ENCODE measurements at regions not wholly inside any gene's neighbourhood (a gene's known extent, or its start where the extent isn't known, plus 50 kb on each side); places are given as distances from the start of the nearest gene placed in this dataset.
"Not testable (repeated sequence)": the region's sequence is repeated elsewhere in the genome, so short reads cannot be mapped to it uniquely, and the experiment has no call there.

- intact Hi-C loops (cut with DNase I, micrococcal nuclease) = no loop called here
- H3K9me3 ChIP-seq = peaks cover 48% of the 10 kb centered on the region
- no peak for TF ChIP-seq CTCF (IDR thresholded peaks at IDR 0.05)
- H3K4me1 ChIP-seq (ENCODE audit: low read depth) = no peaks in the 10 kb centered on the region
- DNase-seq (no peak), ATAC-seq (no peak)
- no peaks in the 10 kb centered on the region for H3K36me3 ChIP-seq (ENCODE audit: low read depth)
- no peak overlapping the region for H3K4me3 ChIP-seq
These were observed 700.5 kb downstream of the KHDRBS2 start for GRCh38 chr6:61585504-61585903.

GRCh38 chr6:61562098-61562497 lies 723.9 kb downstream of the KHDRBS2 start:
- H3K9me3 ChIP-seq = peaks cover 75% of the 10 kb centered on the region
- H3K4me3 ChIP-seq = no peak overlapping the region
- DNase-seq (no peak), ATAC-seq (no peak)
- no peak for TF ChIP-seq CTCF (IDR thresholded peaks at IDR 0.05)
- intact Hi-C loops (cut with DNase I, micrococcal nuclease) = no loop called here
- H3K36me3 ChIP-seq (ENCODE audit: low read depth) = no peaks in the 10 kb centered on the region
- H3K4me1 ChIP-seq (ENCODE audit: low read depth) = no peaks in the 10 kb centered on the region

GRCh38 chr6:61558796-61559195 lies 727.2 kb downstream of the KHDRBS2 start:
- H3K4me1 ChIP-seq (ENCODE audit: low read depth) = no peaks in the 10 kb centered on the region
- H3K9me3 ChIP-seq = peaks cover 73% of the 10 kb centered on the region
- H3K36me3 ChIP-seq (ENCODE audit: low read depth) = no peaks in the 10 kb centered on the region
- no peak for DNase-seq
- no peak for ATAC-seq
- no peak for TF ChIP-seq CTCF (IDR thresholded peaks at IDR 0.05)
- no peak overlapping the region for H3K4me3 ChIP-seq
- intact Hi-C loops (cut with DNase I, micrococcal nuclease) = no loop called here

- H3K36me3 ChIP-seq (ENCODE audit: low read depth) = no peaks in the 10 kb centered on the region
- intact Hi-C loops (cut with DNase I, micrococcal nuclease) = no loop called here
- DNase-seq (no peak), ATAC-seq (no peak)
- no peak overlapping the region for H3K4me3 ChIP-seq
- H3K4me1 ChIP-seq (ENCODE audit: low read depth) = no peaks in the 10 kb centered on the region
- no peak for TF ChIP-seq CTCF (IDR thresholded peaks at IDR 0.05)
- H3K9me3 ChIP-seq = peaks cover 71% of the 10 kb centered on the region
These were observed 730.0 kb downstream of the KHDRBS2 start for GRCh38 chr6:61555993-61556392.

GRCh38 chr6:61538801-61539200 lies 747.2 kb downstream of the KHDRBS2 start:
- H3K36me3 ChIP-seq (ENCODE audit: low read depth) = no peaks in the 10 kb centered on the region
- H3K9me3 ChIP-seq = peaks cover 50% of the 10 kb centered on the region
- ATAC-seq (no peak), DNase-seq (no peak)
- TF ChIP-seq CTCF (IDR thresholded peaks at IDR 0.05) = no peak
- H3K4me3 ChIP-seq = no peak overlapping the region
- H3K4me1 ChIP-seq (ENCODE audit: low read depth) = no peaks in the 10 kb centered on the region
- intact Hi-C loops (cut with DNase I, micrococcal nuclease) = no loop called here

GRCh38 chr6:61532749-61533148 lies 753.3 kb downstream of the KHDRBS2 start:
- H3K36me3 ChIP-seq (ENCODE audit: low read depth); H3K4me3 ChIP-seq; intact Hi-C loops (cut with DNase I, micrococcal nuclease); DNase-seq; H3K4me1 ChIP-seq (ENCODE audit: low read depth); ATAC-seq: not testable (repeated sequence)
- H3K9me3 ChIP-seq = peaks cover 70% of the 10 kb centered on the region

All from mucosa of descending colon (tissue), 3 donors.